Prostate gland (tissue), 2 donors: ENCODE measurements at regions not wholly inside any gene's neighbourhood (a gene's known extent, or its start where the extent isn't known, plus 50 kb on each side); places are given as distances from the start of the nearest gene placed in this dataset.

Experiments
- DNase-seq: peaks from one replicate; pipeline ENCODE4 v3.0.0-alpha.2; 2019; ENCODE audit warnings: low spot score
- H3K27ac ChIP-seq, 2 donors: fragments of 200-600 bp; sonication (generic); 2 replicates each; pipeline ENCODE4 v1.5.1; 2017 to 2019
- H3K27me3 ChIP-seq: fragments of 200-600 bp; sonication (generic); replicated peaks from 2 replicates; pipeline ENCODE4 v1.5.1; 2019; ENCODE audit not compliant: insufficient read depth
- H3K36me3 ChIP-seq, 2 donors: fragments of 200-600 bp; sonication (generic); 1 replicate in 1 of 2; 2 replicates in 1 of 2; pipeline versions ENCODE4 v1.5.1 to v1.8.1; 2017 to 2019
- H3K4me1 ChIP-seq: fragments of 200-600 bp; sonication (generic); replicated peaks from 2 replicates; pipeline ENCODE4 v1.5.1; 2019
- H3K4me3 ChIP-seq, 2 donors: fragments of 200-600 bp; sonication (generic); 2 replicates each; pipeline ENCODE4 v1.5.1; 2017 to 2019
- H3K9me3 ChIP-seq: fragments of 200-600 bp; sonication (generic); 2 replicates; pipeline ENCODE4 v1.5.1; 2017
- POLR2A ChIP-seq: fragments of 450-650 bp; IDR thresholded peaks from one replicate; pipeline ENCODE4 v1.6.1; 2016; ENCODE audit warnings: antibody characterized with exemption, mild to moderate bottlenecking
- POLR2AphosphoS5 ChIP-seq: sonication (generic); formaldehyde crosslinking; IDR thresholded peaks from one replicate; pipeline ENCODE4 v1.6.1; 2017; ENCODE audit warnings: antibody characterized with exemption
- WGBS: methylation state at CpG from one replicate; pipeline ENCODE4 v1.1.5; 2018; 5-methylcytosine and 5-hydroxymethylcytosine counted together
- intact Hi-C: fragments of 100-400 bp; cut with DNase I; formaldehyde crosslinking; loops from one replicate; pipeline ENCODE4 v1.14.2; 2022
- TF ChIP-seq, protein P1 (sequence below), 4 experiments: fragments of 200-600 bp in 2 of 4; fragments of 450-650 bp in 2 of 4; sonication (generic) in 2 of 4; IDR thresholded peaks; 1 replicate in 3 of 4; 2 replicates in 1 of 4; pipeline ENCODE4 v1.5.1; 2016 to 2019; ENCODE audit warnings: antibody characterized with exemption in 4 of 4, mild to moderate bottlenecking in 2 of 4, moderate library complexity in 2 of 4

DNA sequence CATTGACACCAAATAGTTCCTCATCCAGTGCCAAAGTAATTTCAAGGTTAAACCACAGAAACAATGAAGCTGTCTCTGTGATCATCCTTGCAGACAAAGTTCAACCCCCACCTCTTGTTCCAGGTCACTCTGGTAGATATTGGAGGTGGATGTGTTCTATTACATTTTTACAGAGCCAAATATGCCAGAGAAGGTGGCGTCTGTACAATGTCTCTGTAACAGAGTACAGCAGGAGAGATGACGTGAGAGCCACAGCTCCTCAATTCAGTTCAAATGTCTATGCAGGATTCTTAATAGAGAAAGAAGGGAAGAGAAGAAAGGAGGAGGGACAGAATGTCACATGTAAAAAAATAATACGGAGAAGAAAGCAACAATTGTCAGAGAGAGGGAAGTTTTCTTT lies 268.3 kb upstream of the OR4E1 start:
- no peaks in the 10 kb centered on the region for H3K4me1 ChIP-seq
- intact Hi-C loops: no loop called here
- no peak for DNase-seq
- WGBS: 70% methylated on average over 3 of the region's 3 CpGs
- H3K4me3 ChIP-seq: no peak overlapping the region
- no peaks in the 10 kb centered on the region for H3K9me3 ChIP-seq
- no peak overlapping the region for H3K27ac ChIP-seq
- TF ChIP-seq, protein P1, sequence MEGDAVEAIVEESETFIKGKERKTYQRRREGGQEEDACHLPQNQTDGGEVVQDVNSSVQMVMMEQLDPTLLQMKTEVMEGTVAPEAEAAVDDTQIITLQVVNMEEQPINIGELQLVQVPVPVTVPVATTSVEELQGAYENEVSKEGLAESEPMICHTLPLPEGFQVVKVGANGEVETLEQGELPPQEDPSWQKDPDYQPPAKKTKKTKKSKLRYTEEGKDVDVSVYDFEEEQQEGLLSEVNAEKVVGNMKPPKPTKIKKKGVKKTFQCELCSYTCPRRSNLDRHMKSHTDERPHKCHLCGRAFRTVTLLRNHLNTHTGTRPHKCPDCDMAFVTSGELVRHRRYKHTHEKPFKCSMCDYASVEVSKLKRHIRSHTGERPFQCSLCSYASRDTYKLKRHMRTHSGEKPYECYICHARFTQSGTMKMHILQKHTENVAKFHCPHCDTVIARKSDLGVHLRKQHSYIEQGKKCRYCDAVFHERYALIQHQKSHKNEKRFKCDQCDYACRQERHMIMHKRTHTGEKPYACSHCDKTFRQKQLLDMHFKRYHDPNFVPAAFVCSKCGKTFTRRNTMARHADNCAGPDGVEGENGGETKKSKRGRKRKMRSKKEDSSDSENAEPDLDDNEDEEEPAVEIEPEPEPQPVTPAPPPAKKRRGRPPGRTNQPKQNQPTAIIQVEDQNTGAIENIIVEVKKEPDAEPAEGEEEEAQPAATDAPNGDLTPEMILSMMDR (IDR thresholded peaks at IDR 0.05): no peak
- TF ChIP-seq POLR2AphosphoS5: no peak
- no peak for TF ChIP-seq POLR2A
- no peaks in the 10 kb centered on the region for H3K27me3 ChIP-seq
- H3K36me3 ChIP-seq: no peaks in the 10 kb centered on the region

DNA sequence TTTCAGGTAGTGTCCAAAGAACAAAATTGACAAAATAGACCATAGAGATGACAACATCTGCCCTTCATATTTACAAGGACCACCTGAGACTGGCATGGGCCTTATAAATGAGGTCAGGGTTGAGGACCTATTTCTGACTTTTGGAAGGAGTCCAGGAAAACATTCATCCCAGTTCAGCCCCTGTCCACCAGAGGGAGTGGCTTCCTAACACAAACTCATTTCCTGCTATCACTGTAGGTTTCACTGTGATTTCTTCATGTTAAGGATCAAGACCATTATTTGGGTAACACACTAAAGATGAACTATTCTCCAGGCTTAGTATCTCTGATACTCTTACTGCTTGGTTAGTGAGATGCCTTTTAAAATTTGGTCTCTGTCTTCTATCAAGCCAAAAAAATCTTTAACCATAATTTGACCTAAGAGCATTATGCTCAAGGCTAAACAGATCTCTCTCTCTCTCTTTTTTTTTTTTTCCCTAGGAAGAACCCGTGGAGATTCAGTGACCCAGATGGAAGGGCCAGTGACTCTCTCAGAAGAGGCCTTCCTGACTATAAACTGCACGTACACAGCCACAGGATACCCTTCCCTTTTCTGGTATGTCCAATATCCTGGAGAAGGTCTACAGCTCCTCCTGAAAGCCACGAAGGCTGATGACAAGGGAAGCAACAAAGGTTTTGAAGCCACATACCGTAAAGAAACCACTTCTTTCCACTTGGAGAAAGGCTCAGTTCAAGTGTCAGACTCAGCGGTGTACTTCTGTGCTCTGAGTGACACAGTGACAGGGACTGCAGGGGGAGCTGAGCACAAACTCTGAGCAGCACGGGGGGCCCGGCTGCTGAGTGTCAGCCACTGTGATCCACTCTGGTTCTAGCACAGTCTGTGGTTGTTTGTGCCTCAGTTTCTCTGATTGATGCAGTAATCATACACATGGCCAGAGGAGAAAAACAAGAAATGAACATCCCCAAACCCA lies 267.6 kb upstream of the OR4E1 start:
- H3K36me3 ChIP-seq: no peaks in the 10 kb centered on the region
- no peaks in the 10 kb centered on the region for H3K9me3 ChIP-seq
- 65% methylated on average over 7 of the region's 7 CpGs for WGBS
- intact Hi-C loops: no loop called here
- no peak overlapping the region for H3K4me3 ChIP-seq
- H3K4me1 ChIP-seq: no peaks in the 10 kb centered on the region
- TF ChIP-seq POLR2A (no peak), POLR2AphosphoS5 (no peak)
- TF ChIP-seq, protein P1 (IDR thresholded peaks at IDR 0.05): no peak
- H3K27ac ChIP-seq: no peak overlapping the region
- H3K27me3 ChIP-seq: no peaks in the 10 kb centered on the region
- no peak for DNase-seq

DNA sequence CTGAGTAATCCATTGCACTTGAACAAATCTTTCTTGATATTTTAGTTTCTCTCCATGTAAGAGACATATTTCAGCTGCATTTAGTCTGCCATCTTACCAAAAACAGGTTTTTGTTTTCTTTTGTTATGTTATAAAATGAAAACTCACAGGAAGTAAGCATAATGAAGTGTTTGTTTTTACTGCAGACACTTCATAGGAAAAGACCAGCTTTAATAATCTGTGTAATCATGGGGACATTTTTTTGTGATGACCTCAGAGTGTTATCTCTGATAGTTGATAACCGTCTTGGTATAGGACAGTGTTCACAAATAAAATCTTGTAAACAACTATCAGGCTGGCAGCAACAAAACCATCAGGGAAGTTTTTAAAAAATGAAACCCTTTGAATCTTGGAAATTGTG lies 266.2 kb upstream of the OR4E1 start:
- no peaks in the 10 kb centered on the region for H3K4me1 ChIP-seq
- no peak overlapping the region for H3K4me3 ChIP-seq
- H3K36me3 ChIP-seq: no peaks in the 10 kb centered on the region
- no peak for DNase-seq
- no peaks in the 10 kb centered on the region for H3K9me3 ChIP-seq
- WGBS: 38% methylated on average over 1 of the region's 1 CpG
- TF ChIP-seq, protein P1 (IDR thresholded peaks at IDR 0.05): no peak
- TF ChIP-seq POLR2AphosphoS5 (no peak), POLR2A (no peak)
- H3K27ac ChIP-seq: no peak overlapping the region
- intact Hi-C loops: no loop called here
- H3K27me3 ChIP-seq: no peaks in the 10 kb centered on the region

DNA sequence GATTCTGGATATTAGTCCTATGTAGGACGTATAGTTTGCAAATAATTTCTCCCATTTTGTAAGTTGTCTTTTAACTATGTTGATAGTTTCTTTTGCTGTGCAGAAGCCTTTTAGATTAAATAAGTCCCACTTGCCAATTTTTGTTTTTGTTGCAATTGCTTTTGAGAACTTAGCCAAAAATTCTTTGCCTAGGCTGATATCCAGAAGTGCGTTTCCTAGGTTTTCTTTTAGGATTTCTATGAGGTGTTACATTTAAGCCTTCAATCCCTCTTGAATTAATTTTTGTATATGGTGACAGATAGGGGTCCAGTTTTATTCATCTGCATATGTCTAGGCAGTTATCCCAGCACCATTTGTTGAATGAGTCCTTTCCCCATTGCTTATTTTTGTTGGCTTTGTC lies 264.4 kb upstream of the OR4E1 start:
- H3K4me1 ChIP-seq: no peaks in the 10 kb centered on the region
- no peak overlapping the region for H3K27ac ChIP-seq
- TF ChIP-seq, protein P1 (IDR thresholded peaks at IDR 0.05): no peak
- TF ChIP-seq POLR2AphosphoS5 (no peak), POLR2A (no peak)
- intact Hi-C loops: no loop called here
- no peak overlapping the region for H3K4me3 ChIP-seq
- 79% methylated on average over 2 of the region's 2 CpGs for WGBS
- no peaks in the 10 kb centered on the region for H3K9me3 ChIP-seq
- DNase-seq: no peak
- H3K36me3 ChIP-seq: no peaks in the 10 kb centered on the region
- no peaks in the 10 kb centered on the region for H3K27me3 ChIP-seq

DNA sequence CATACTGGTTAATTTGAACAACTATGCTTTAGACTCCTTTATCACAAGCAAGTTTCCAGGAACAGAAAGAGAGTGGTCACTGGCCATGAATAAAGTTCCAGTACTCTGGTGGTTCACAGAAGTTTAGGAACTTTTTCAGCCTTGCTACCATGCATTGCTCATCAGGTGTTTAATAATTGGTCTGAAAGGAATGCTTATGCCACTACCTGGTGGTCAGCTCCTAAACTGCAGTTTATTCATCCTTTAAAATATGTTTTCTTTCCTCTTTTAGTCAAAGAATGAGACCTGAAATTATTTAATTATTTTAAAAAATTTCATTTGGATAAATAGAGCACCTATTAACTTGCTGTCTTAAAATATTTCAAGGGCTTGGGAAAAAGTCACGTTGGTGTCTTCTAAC lies 260.1 kb upstream of the OR4E1 start:
- 26% methylated on average over 1 of the region's 1 CpG for WGBS
- TF ChIP-seq, protein P1 (IDR thresholded peaks at IDR 0.05): peak in 3 of 4 experiments; percentile 38 to 63 (median 41)
- TF ChIP-seq POLR2AphosphoS5: no peak
- no peaks in the 10 kb centered on the region for H3K36me3 ChIP-seq
- no peak overlapping the region for H3K4me3 ChIP-seq
- no peak for DNase-seq
- no peak overlapping the region for H3K27ac ChIP-seq
- intact Hi-C loops: no loop called here
- H3K27me3 ChIP-seq: no peaks in the 10 kb centered on the region
- no peaks in the 10 kb centered on the region for H3K9me3 ChIP-seq
- H3K4me1 ChIP-seq: no peaks in the 10 kb centered on the region
